Neural cell (in vitro differentiated cells): ENCODE measurements at regions not wholly inside any gene's neighbourhood (a gene's known extent, or its start where the extent isn't known, plus 50 kb on each side); places are given as distances from the start of the nearest gene placed in this dataset.

Source experiments
- H2AFZ ChIP-seq: fragments of 200-600, 300-800 bp; sonication (generic), shearing (Covaris generic); 2 replicates; pipeline ENCODE4 v1.6.0; 2014; ENCODE audit warnings: low read depth, mild to moderate bottlenecking, antibody characterized with exemption, low read length, moderate library complexity
- H3F3A ChIP-seq: fragments of 200-600 bp; shearing (Covaris generic); 2 replicates; pipeline ENCODE4 v1.6.1; 2016; ENCODE audit warnings: mild to moderate bottlenecking, moderate library complexity, mixed read lengths, antibody characterized with exemption, low read length; ENCODE audit not compliant: insufficient read depth, poor library complexity, severe bottlenecking
- H3K27ac ChIP-seq: fragments of 200-600, 300-800 bp; sonication (generic), shearing (Covaris generic); 2 replicates; pipeline ENCODE4 v1.5.1; 2014; ENCODE audit warnings: mild to moderate bottlenecking, low read length, moderate library complexity
- H3K27me3 ChIP-seq: fragments of 300-800, 200-600 bp; sonication (generic), shearing (Covaris generic); 2 replicates; pipeline ENCODE4 v1.6.0; 2014; ENCODE audit warnings: mild to moderate bottlenecking, low read depth, low read length, moderate library complexity; ENCODE audit not compliant: insufficient read depth
- H3K36me3 ChIP-seq: fragments of 300-800, 200-600 bp; sonication (generic), shearing (Covaris generic); 2 replicates; pipeline ENCODE4 v1.5.1; 2014; ENCODE audit warnings: mild to moderate bottlenecking, antibody characterized with exemption, low read length, moderate library complexity; ENCODE audit not compliant: insufficient read depth
- H3K4me2 ChIP-seq: fragments of 300-800, 200-600 bp; sonication (generic), shearing (Covaris generic); 2 replicates; pipeline ENCODE4 v1.6.0; 2014; ENCODE audit warnings: mild to moderate bottlenecking, low read length
- H3K4me3 ChIP-seq: fragments of 300-800, 200-600 bp; sonication (generic), shearing (Covaris generic); 2 replicates; pipeline ENCODE4 v1.5.1; 2014; ENCODE audit warnings: mild to moderate bottlenecking, low read length, moderate library complexity
- H3K79me2 ChIP-seq: fragments of 200-600 bp; shearing (Covaris generic); replicated peaks from 2 replicates; pipeline ENCODE4 v1.6.0; 2014; ENCODE audit warnings: mild to moderate bottlenecking, low read length, moderate library complexity; ENCODE audit not compliant: insufficient read depth
- H3K9ac ChIP-seq: fragments of 300-800, 200-600 bp; sonication (generic), shearing (Covaris generic); 2 replicates; pipeline ENCODE4 v1.6.1; 2016; ENCODE audit warnings: mild to moderate bottlenecking, low read length, mixed read lengths
- H3K9me2 ChIP-seq: fragments of 200-600 bp; shearing (Covaris generic); 2 replicates; pipeline ENCODE4 v1.6.1; 2016; ENCODE audit warnings: mild to moderate bottlenecking, low read length, mixed read lengths; ENCODE audit not compliant: insufficient read depth
- H3K9me3 ChIP-seq: fragments of 200-600, 300-800 bp; sonication (generic), shearing (Covaris generic); 2 replicates; pipeline ENCODE4 v1.6.1; 2016; ENCODE audit warnings: mild to moderate bottlenecking, mixed run types, low read length, moderate library complexity, mixed read lengths
- H4K20me1 ChIP-seq: fragments of 200-600 bp; shearing (Covaris generic); 2 replicates; pipeline ENCODE4 v1.6.1; 2016; ENCODE audit warnings: mild to moderate bottlenecking, mixed run types; ENCODE audit not compliant: insufficient read depth
- EP300 ChIP-seq: fragments of 450-650 bp; conservative IDR thresholded peaks from 2 replicates; pipeline ENCODE4 v1.6.1; 2014; ENCODE audit warnings: antibody characterized with exemption, mild to moderate bottlenecking, moderate library complexity; ENCODE audit not compliant: poor library complexity, severe bottlenecking
- EZH2 ChIP-seq: fragments of 200-600, 300-800 bp; shearing (Covaris generic), sonication (generic); IDR thresholded peaks from 2 replicates; pipeline ENCODE4 v1.6.1; 2014; ENCODE audit warnings: antibody characterized with exemption, low read length, borderline replicate concordance, mild to moderate bottlenecking; ENCODE audit not compliant: insufficient read depth, poor library complexity, severe bottlenecking
- MXI1 ChIP-seq: fragments of 450-650 bp; conservative IDR thresholded peaks from 2 replicates; pipeline ENCODE4 v1.6.1; 2014; ENCODE audit warnings: antibody characterized with exemption, mild to moderate bottlenecking; ENCODE audit not compliant: poor library complexity, severe bottlenecking
- POLR2AphosphoS5 ChIP-seq: IDR thresholded peaks from 2 replicates; pipeline ENCODE4 v1.6.1; 2012
- RAD21 ChIP-seq: fragments of 450-650 bp; conservative IDR thresholded peaks from 2 replicates; pipeline ENCODE4 v1.6.1; 2014; ENCODE audit warnings: antibody characterized with exemption, mild to moderate bottlenecking, moderate library complexity
- SMC3 ChIP-seq: fragments of 450-650 bp; conservative IDR thresholded peaks from 2 replicates; pipeline ENCODE4 v1.6.1; 2014; ENCODE audit warnings: antibody characterized with exemption, mild to moderate bottlenecking, moderate library complexity; ENCODE audit not compliant: poor library complexity
- TAF1 ChIP-seq: IDR thresholded peaks from 2 replicates; pipeline ENCODE4 v1.6.1; 2012; ENCODE audit warnings: low read depth
- TF ChIP-seq, protein P1 (sequence below): IDR thresholded peaks from 2 replicates; pipeline ENCODE4 v1.6.1; 2012; ENCODE audit warnings: borderline replicate concordance
- TF ChIP-seq, protein P2 (sequence below): fragments of 450-650 bp; IDR thresholded peaks from 2 replicates; pipeline ENCODE4 v1.5.1; 2014; ENCODE audit warnings: antibody characterized with exemption, mild to moderate bottlenecking, moderate library complexity; ENCODE audit not compliant: poor library complexity, severe bottlenecking

- H3K4me2 ChIP-seq, result no peak overlapping the region
- TF ChIP-seq, protein P1, sequence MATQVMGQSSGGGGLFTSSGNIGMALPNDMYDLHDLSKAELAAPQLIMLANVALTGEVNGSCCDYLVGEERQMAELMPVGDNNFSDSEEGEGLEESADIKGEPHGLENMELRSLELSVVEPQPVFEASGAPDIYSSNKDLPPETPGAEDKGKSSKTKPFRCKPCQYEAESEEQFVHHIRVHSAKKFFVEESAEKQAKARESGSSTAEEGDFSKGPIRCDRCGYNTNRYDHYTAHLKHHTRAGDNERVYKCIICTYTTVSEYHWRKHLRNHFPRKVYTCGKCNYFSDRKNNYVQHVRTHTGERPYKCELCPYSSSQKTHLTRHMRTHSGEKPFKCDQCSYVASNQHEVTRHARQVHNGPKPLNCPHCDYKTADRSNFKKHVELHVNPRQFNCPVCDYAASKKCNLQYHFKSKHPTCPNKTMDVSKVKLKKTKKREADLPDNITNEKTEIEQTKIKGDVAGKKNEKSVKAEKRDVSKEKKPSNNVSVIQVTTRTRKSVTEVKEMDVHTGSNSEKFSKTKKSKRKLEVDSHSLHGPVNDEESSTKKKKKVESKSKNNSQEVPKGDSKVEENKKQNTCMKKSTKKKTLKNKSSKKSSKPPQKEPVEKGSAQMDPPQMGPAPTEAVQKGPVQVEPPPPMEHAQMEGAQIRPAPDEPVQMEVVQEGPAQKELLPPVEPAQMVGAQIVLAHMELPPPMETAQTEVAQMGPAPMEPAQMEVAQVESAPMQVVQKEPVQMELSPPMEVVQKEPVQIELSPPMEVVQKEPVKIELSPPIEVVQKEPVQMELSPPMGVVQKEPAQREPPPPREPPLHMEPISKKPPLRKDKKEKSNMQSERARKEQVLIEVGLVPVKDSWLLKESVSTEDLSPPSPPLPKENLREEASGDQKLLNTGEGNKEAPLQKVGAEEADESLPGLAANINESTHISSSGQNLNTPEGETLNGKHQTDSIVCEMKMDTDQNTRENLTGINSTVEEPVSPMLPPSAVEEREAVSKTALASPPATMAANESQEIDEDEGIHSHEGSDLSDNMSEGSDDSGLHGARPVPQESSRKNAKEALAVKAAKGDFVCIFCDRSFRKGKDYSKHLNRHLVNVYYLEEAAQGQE, result no peak
- no peak for TF ChIP-seq EZH2
- TF ChIP-seq POLR2AphosphoS5, result no peak
- TF ChIP-seq EP300, result no peak
- no peak for TF ChIP-seq SMC3
- TF ChIP-seq, protein P2, sequence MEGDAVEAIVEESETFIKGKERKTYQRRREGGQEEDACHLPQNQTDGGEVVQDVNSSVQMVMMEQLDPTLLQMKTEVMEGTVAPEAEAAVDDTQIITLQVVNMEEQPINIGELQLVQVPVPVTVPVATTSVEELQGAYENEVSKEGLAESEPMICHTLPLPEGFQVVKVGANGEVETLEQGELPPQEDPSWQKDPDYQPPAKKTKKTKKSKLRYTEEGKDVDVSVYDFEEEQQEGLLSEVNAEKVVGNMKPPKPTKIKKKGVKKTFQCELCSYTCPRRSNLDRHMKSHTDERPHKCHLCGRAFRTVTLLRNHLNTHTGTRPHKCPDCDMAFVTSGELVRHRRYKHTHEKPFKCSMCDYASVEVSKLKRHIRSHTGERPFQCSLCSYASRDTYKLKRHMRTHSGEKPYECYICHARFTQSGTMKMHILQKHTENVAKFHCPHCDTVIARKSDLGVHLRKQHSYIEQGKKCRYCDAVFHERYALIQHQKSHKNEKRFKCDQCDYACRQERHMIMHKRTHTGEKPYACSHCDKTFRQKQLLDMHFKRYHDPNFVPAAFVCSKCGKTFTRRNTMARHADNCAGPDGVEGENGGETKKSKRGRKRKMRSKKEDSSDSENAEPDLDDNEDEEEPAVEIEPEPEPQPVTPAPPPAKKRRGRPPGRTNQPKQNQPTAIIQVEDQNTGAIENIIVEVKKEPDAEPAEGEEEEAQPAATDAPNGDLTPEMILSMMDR, result no peak
- no peak for TF ChIP-seq RAD21
- TF ChIP-seq MXI1, result no peak
- no peak for TF ChIP-seq TAF1
- H4K20me1 ChIP-seq, result no peaks in the 10 kb centered on the region
- H3K4me3 ChIP-seq, result no peak overlapping the region
- no peak overlapping the region for H2AFZ ChIP-seq
- H3K9ac ChIP-seq, result no peak overlapping the region
- no peak overlapping the region for H3K27ac ChIP-seq
- H3K36me3 ChIP-seq, result no peaks in the 10 kb centered on the region
- no peaks in the 10 kb centered on the region for H3K27me3 ChIP-seq
- no peaks in the 10 kb centered on the region for H3F3A ChIP-seq
- no peaks in the 10 kb centered on the region for H3K79me2 ChIP-seq
- H3K9me2 ChIP-seq, result no peaks in the 10 kb centered on the region
- no peaks in the 10 kb centered on the region for H3K9me3 ChIP-seq
Measured at GRCh38 chr4:176400816-176401461, 81.2 kb downstream of the SPCS3 start.

GRCh38 chr4:176404621-176405020 lies 84.9 kb downstream of the SPCS3 start:
- H2AFZ ChIP-seq, result no peak overlapping the region
- H4K20me1 ChIP-seq, result no peaks in the 10 kb centered on the region
- TF ChIP-seq RAD21 (no peak), SMC3 (no peak), POLR2AphosphoS5 (no peak), EP300 (no peak), EZH2 (no peak), TAF1 (no peak), MXI1 (no peak)
- TF ChIP-seq, protein P2, result no peak
- TF ChIP-seq, protein P1, result no peak
- no peak overlapping the region for H3K27ac ChIP-seq
- no peaks in the 10 kb centered on the region for H3F3A ChIP-seq
- no peak overlapping the region for H3K4me3 ChIP-seq
- no peaks in the 10 kb centered on the region for H3K27me3 ChIP-seq
- no peaks in the 10 kb centered on the region for H3K9me2 ChIP-seq
- no peak overlapping the region for H3K9ac ChIP-seq
- H3K9me3 ChIP-seq, result no peaks in the 10 kb centered on the region
- no peak overlapping the region for H3K4me2 ChIP-seq
- no peaks in the 10 kb centered on the region for H3K36me3 ChIP-seq
- H3K79me2 ChIP-seq, result no peaks in the 10 kb centered on the region
